ENCODE measurements at regions not wholly inside any gene's neighbourhood (a gene's known extent, or its start where the extent isn't known, plus 50 kb on each side); places are given as distances from the start of the nearest gene placed in this dataset.
"Not testable (repeated sequence)": the region's sequence is repeated elsewhere in the genome, so short reads cannot be mapped to it uniquely, and the experiment has no call there.

GRCh38 chr5:6107675-6108539 lies 270.4 kb downstream of the MED10 start:
- DNase-seq: no peak

GRCh38 chr5:6106756-6107155 lies 271.6 kb downstream of the MED10 start:
- DNase-seq: no peak

- no peak for DNase-seq
These were observed 273.0 kb downstream of the MED10 start for GRCh38 chr5:6105320-6105719.

GRCh38 chr5:6096101-6096500 lies 282.2 kb downstream of the MED10 start:
- no peak for DNase-seq

- DNase-seq: not testable (repeated sequence)
These were observed 284.2 kb downstream of the MED10 start for GRCh38 chr5:6094180-6094579.

GRCh38 chr5:6090838-6091237 lies 287.5 kb downstream of the MED10 start:
- DNase-seq: no peak

- DNase-seq: no peak
These were observed 288.2 kb downstream of the MED10 start for GRCh38 chr5:6090079-6090654.

GRCh38 chr5:6088706-6089105 lies 289.6 kb downstream of the MED10 start:
- no peak for DNase-seq

- no peak for DNase-seq
These were observed 290.8 kb downstream of the MED10 start for GRCh38 chr5:6087576-6087975.

GRCh38 chr5:6086871-6087270 lies 291.5 kb downstream of the MED10 start:
- DNase-seq: no peak

- DNase-seq: no peak
These were observed 292.9 kb downstream of the MED10 start for GRCh38 chr5:6085341-6085860.

- no peak for DNase-seq
These were observed 293.5 kb downstream of the MED10 start for GRCh38 chr5:6084836-6085235.

- DNase-seq: no peak
These were observed 294.0 kb downstream of the MED10 start for GRCh38 chr5:6084376-6084775.

GRCh38 chr5:6083311-6083978 lies 294.9 kb downstream of the MED10 start:
- no peak for DNase-seq

GRCh38 chr5:6082685-6083084 lies 295.7 kb downstream of the MED10 start:
- DNase-seq: no peak

- no peak for DNase-seq
These were observed 296.6 kb downstream of the MED10 start for GRCh38 chr5:6081727-6082210.

GRCh38 chr5:6080930-6081726 lies 297.2 kb downstream of the MED10 start:
- DNase-seq: no peak

GRCh38 chr5:6080436-6080835 lies 297.9 kb downstream of the MED10 start:
- no peak for DNase-seq

GRCh38 chr5:6078881-6079280 lies 299.5 kb downstream of the MED10 start:
- DNase-seq: no peak

- DNase-seq: no peak
These were observed 301.8 kb downstream of the MED10 start for GRCh38 chr5:6076341-6077239.

GRCh38 chr5:6072488-6072887 lies 305.9 kb downstream of the MED10 start:
- DNase-seq: not testable (repeated sequence)

Measured in occipital lobe (tissue), 1 donor.